HG03432 (cell line): ENCODE measurements at regions not wholly inside any gene's neighbourhood (a gene's known extent, or its start where the extent isn't known, plus 50 kb on each side); places are given as distances from the start of the nearest gene placed in this dataset.

Experiments
- ATAC-seq: cut with Tn5 transposase; IDR thresholded peaks from one replicate; pipeline ENCODE4 v1.9.1; 2021; ENCODE audit warnings: mild to moderate bottlenecking, moderate library complexity; ENCODE audit not compliant: unreplicated experiment

- no peak for ATAC-seq
Observed at GRCh38 chr2:219766658-219767057, 139.2 kb downstream of the SLC4A3 start.

GRCh38 chr2:219769090-219769910, 141.9 kb downstream of the SLC4A3 start:
- no peak for ATAC-seq

GRCh38 chr2:219772103-219772635, 144.7 kb downstream of the SLC4A3 start:
- no peak for ATAC-seq

GRCh38 chr2:219772697-219773096, 145.3 kb downstream of the SLC4A3 start:
- ATAC-seq, result no peak

- no peak for ATAC-seq
Observed at GRCh38 chr2:219775506-219775905, 148.1 kb downstream of the SLC4A3 start.

- ATAC-seq, result no peak
Observed at GRCh38 chr2:219777388-219777787, 150.0 kb downstream of the SLC4A3 start.

- ATAC-seq, result no peak
Observed at GRCh38 chr2:219778189-219778588, 150.8 kb downstream of the SLC4A3 start.

- ATAC-seq, result no peak
Observed at GRCh38 chr2:219782737-219783348, 155.4 kb downstream of the SLC4A3 start.

- ATAC-seq, result no peak
Observed at GRCh38 chr2:219783359-219783975, 156.0 kb downstream of the SLC4A3 start.

- ATAC-seq, result no peak
Observed at GRCh38 chr2:219784178-219784577, 156.7 kb downstream of the SLC4A3 start.

- ATAC-seq, result no peak
Observed at GRCh38 chr2:219789476-219789875, 162.0 kb downstream of the SLC4A3 start.

GRCh38 chr2:219792446-219792845, 165.0 kb downstream of the SLC4A3 start:
- no peak for ATAC-seq

GRCh38 chr2:219798430-219798829, 171.0 kb downstream of the SLC4A3 start:
- ATAC-seq, result no peak

- no peak for ATAC-seq
Observed at GRCh38 chr2:219803294-219803693, 175.9 kb downstream of the SLC4A3 start.

GRCh38 chr2:219810895-219811294, 183.5 kb downstream of the SLC4A3 start:
- no peak for ATAC-seq

GRCh38 chr2:219812672-219813071, 185.2 kb downstream of the SLC4A3 start:
- ATAC-seq, result no peak

GRCh38 chr2:219820767-219821166, 193.3 kb downstream of the SLC4A3 start:
- no peak for ATAC-seq

GRCh38 chr2:219823574-219823973, 196.1 kb downstream of the SLC4A3 start:
- no peak for ATAC-seq

GRCh38 chr2:219824996-219825395, 197.6 kb downstream of the SLC4A3 start:
- ATAC-seq, result no peak

- no peak for ATAC-seq
Observed at GRCh38 chr2:219828127-219828526, 200.7 kb downstream of the SLC4A3 start.

- no peak for ATAC-seq
Observed at GRCh38 chr2:219829667-219830352, 202.4 kb downstream of the SLC4A3 start.
